Fibroblast of peridontal ligament (primary cell): ENCODE measurements at regions not wholly inside any gene's neighbourhood (a gene's known extent, or its start where the extent isn't known, plus 50 kb on each side); places are given as distances from the start of the nearest gene placed in this dataset.
"Not testable (repeated sequence)": the region's sequence is repeated elsewhere in the genome, so short reads cannot be mapped to it uniquely, and the experiment has no call there.

Source experiments
- DNase-seq: peaks from one replicate; pipeline ENCODE4 v3.0.0-alpha.2; 2010; ENCODE audit errors: extremely low read depth

DNA sequence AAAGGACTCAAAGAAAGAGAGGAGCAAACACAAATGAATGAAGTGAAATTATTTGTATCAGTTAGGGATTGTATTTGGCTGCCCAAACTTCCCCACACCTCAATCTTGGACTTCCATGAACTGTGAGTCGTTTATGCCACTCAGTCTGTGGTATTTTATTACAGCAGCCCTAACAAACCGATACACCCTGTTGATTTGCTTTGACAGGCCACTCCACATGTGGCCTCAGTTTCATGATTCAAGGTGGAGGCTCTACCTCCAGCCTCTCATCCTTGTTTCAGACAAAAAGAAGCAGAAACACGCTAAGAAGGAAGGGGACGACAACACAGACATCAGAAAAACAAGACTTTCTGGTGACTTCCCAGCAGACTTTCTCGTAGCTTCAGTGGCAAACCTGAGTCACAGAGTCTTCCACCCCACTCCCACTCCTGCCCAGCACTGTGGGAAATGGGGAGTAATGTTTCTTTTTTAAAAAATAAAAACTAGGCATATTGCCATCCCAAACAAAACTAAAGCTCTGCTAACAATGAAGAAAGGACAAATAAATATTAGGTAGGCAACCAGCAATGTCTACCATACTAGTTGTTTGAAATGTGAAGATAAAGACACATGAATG lies 52.2 kb upstream of the ABCA1 start:
- DNase-seq, result no peak

DNA sequence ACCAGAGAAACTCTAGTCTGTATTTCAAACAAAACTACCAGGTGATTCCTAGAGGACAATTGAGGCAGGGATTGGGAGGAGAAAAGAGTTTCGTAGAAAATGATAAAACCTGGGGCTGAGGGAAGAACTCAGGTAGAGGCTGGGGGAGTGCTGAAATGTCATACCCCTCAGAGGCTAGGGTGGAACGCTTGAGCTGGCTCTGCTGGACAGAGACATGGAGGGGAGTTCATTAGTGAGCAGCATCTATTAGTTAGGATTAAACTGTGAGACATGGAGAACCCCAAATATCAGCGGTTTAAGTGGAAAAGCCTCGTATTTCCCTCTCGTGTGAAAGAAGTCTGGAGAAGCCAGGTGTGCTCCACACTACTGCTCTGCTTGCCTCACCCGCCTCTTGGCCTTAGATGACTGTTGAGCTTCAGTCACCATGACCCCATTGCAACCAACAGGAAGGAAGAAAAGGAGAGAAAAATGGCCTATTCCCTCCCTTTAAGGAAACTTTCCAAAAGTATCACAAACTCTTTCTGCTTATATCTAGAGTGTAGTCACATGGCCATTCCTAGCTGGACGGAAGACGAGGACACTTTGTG lies 53.7 kb upstream of the ABCA1 start:
- DNase-seq, result no peak

DNA sequence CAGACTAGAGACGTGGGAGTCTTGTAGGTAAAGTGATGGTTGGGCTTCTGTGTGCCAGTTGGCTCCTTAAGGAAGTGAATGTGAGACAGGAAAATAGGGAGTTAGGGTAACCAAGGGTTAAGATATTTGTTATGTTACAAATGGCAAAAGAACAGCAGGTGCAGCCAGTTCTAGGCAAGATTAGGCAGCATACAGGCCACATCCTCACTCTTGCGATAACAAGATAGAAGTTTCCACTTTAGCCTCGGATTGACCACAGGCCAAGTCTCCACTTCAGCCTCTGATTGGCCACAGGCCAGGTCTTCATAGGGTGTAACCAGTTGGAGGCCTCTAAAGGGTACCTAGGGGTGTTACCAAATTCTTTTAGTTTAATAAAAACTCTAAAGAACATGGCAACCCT lies 54.6 kb upstream of the ABCA1 start:
- DNase-seq, result no peak

DNA sequence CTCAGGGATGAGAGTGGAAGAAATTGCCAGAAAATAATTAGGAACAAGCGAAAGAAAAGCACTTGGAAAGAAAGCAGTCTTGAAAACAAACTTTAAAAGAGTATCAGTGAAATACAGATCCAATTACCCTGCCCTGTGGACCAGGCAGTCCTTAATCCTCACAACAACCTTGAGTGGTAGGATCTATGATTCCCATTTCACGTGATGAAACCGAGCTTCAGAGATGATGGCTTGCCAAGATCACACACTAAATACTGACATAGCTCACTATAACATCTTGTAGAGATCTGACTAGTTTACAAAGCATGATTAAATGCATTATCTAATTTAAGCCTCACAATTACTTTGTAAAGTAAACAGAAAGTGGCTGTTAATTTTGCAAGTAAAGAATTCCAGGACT lies 55.5 kb upstream of the ABCA1 start:
- DNase-seq, result no peak

DNA sequence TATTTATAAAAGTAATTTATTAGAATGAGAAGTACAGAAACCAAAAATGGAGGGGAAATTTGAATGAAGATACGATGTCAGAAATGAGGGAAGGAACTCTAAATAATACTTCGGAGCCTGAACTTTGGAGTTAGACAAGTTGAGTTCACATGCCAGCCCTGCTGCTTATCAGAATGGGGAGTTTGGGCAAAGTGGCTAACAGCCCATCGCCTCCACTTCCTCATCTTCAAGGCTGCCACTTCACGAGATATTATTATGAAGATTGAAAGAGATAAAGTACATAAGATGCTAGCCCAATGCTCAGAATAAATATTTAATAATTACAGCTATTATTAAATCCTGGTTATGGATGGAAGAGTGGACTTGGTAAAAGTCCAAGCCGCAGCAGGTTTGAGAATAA lies 56.2 kb upstream of the ABCA1 start:
- DNase-seq, result no peak

DNA sequence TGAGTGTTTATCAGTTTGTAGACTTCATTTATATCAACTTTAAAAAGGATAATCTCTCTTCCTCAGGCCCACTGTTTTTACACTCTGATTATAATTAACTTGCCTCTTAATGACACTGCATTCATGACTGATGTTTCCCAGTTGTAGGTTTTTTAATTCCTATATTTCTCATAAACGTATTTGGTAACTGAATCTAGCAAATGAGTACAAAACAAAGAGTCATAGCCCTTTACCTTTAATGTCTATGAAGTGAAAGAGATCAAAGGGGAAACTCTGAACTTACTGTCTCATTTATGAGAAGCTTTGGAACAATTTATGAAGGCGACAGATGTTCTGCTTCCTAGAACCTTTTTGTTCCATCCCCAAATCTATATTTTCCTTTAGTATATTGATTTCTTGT lies 56.6 kb upstream of the ABCA1 start:
- no peak for DNase-seq

DNA sequence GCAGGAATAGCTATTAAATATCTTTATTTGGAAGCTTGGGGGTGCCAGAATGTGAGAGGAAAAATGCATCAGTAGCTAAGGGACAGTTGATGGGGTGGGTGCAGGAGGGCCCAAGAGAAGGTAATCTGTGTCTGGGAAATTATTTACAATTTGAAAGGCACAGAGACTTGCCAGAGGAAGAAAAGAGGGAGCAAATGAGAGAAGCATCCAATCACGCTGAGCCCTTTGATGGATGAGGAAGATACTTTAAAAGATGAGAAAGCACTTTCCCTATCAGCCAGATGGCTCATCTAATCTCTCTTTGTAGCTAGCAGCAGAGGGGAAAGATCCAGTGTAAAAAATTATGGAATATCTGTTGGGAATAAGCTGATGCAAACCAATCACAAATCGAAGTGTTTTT lies 57.0 kb upstream of the ABCA1 start:
- DNase-seq, result no peak

DNA sequence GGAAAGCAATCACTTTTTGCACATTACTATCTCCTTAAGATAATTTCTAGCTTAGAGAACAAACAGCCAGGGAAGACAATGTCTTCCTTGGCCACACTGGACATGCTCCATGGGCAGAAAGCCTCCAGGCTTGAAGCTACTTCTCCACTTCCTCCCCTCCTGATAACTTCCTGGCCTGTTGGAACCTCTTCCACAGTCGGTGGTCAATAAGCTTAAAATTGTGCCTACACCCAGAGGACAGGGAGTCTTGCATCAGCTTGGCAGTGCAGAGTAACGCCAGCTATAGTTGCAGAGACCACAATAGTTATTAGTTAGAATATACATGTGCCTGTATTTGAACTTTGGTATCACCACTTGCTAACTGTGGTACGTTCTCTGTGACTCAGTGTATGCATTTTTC lies 58.1 kb upstream of the ABCA1 start:
- no peak for DNase-seq

DNA sequence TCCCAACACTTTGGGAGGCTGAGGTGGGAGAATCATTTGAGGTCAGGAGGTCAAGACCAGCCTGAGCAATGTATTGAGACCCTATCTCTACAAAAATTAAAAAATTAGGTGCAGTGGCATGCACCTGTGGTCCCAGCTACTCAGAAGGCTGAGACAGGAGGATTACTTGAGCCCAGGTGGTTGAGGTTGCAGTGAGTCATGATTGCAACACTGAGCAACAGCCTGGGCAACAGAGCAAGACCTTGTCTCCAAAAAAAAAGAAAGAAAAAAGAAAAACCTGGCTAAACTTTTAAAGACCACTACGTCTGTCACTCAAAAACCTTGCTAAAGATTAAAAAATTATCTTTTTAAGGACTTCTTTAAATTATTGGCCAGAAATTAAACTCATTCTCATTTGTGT lies 59.8 kb upstream of the ABCA1 start:
- DNase-seq, result no peak

DNA sequence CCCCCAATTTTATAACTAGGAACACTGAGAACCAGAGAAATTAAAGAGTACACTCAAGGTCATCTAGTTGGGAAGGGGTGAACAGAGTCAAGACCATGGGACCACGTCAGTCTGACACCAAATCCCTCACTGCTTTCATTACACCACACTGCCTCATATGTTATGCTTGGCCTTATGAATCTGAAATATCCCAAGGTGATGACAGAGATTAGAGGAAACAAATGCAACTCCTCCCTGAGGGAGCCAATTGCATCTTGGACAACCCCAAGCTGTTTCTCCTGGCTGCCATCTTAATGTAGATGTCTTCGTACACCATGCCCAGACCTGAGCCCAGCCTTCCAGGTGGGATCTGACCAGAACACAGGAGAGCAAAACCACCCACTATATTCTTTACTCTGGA lies 60.6 kb upstream of the ABCA1 start:
- no peak for DNase-seq

DNA sequence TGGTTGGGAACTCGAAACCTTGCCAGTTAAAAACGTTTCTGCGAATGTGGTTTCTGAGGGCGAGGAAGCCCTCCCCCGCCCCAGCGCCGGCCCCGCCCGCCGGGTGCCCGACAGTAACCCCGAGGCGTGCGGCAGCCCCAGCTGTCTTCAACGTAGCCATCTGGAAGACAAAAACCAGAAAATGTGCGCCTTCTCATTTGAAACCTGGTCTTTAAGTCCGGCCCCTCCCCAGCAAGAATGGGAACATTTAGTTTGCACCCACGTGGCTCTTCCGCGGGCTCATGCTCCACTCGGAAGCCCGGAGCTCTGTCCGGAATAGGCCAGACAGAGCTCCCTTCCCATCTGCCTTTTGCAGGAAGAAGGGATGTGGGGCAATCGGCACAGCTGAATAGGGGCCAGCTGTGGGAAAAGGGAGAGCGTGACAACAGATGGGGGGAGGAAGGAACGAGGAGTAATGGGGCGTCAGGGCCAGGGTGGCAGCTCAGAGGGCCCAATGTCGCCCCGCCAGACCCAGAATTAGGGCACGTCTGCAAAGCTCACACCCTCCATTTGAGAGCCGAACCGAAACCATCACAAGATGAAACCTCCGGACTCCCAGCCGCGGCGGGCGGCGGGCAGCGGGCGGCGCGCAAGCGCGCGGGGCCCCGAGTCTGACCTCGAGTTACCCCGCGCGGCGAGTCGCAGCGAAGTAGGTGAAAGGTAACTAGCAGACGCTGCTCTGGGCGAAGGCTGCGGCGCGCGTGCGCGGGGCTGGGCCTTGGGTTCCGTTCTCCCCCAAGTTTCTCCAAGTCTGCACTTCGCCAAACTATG lies 63.4 kb upstream of the ABCA1 start:
- DNase-seq, result peak; percentile 77

DNA sequence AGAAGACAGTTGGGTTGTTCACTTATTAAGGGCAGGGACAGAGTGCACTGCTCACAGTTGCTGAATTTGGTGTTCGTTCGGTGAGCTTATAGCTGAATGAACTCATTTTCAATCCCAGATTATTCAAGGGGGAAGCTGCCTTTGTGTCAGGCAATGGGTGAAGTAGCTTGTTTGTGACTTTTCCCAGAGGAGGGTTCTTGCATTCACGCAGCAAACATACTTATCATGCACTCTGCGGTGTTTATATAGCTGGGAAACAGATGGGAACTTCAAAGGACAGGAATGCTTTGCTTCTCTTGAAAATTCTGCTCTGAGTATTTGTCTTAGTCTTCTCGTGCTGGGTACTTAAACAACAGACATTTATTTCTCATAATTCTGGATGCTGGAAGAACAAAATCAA lies 64.7 kb upstream of the ABCA1 start:
- DNase-seq, result peak; percentile 53

DNA sequence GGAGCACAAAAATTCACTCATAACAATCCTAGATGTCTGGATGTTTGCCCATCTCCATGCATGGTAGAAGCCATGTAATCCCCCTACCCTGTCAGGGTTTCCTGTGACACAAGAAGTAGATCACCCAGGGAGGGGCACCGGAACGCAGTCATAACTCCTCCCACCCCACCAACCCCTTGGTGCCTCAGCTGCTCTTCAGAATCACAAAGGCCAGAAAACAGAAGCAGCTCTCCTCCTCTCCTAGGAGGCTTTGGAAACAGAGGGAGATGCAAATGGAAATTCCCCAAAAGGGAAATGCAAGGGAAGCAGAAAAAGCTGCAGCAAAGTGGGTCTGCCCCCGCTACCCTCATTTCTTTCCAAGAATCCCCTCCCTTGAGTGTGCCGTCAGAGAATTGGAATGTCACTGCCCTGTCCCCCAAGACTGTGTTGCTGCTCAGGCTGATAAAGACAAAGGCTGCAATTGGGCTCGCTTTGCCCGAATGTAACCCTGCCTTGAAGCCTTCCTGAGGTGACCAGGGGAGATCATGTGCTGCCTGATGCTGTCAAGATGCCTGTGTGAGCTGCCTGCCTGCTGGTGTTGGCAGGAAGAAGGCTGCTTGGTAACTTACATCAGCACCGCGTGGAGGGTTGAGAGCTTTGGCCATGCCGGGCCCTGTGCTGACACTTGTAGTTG lies 65.5 kb upstream of the ABCA1 start:
- peak; percentile 73 for DNase-seq

DNA sequence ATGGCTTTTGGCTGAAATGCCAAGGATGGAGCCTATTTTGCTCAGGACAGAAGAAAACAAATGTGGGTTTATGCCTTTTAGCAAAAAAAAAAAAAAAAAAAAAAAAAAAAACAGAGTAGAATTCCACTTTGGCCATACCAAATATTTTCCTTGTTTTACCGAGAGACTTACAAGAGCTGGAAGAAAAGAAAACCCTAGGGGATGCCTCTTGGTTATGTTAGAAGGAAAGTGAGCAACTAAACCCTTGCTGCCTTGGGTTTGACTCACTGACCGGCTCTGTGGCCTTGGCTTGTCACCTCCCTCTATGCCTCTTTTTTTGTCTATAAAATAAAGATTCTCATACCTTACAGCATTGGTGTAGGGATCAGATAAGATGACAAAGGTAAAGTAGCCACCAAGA lies 69.6 kb upstream of the ABCA1 start:
- DNase-seq, result peak; percentile 80

DNA sequence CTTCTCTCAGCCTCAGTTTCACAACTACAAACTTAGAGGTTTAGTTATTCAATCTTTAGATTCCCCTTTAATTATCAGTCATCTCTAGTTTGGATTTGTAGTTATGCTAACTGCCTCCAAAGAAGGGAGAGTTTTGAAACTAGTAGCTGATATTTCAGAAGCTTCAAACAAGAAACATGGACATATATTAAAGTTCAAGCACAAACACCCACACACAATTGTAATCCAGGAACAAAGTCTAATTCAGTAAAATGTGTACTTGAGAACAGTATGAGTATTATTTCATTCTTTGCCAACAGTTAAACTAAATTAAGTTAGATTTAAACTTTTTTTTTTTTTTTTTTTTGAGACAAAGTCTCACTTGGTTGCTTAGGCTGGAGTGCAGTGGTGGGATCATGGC lies 71.2 kb upstream of the ABCA1 start:
- no peak for DNase-seq

DNA sequence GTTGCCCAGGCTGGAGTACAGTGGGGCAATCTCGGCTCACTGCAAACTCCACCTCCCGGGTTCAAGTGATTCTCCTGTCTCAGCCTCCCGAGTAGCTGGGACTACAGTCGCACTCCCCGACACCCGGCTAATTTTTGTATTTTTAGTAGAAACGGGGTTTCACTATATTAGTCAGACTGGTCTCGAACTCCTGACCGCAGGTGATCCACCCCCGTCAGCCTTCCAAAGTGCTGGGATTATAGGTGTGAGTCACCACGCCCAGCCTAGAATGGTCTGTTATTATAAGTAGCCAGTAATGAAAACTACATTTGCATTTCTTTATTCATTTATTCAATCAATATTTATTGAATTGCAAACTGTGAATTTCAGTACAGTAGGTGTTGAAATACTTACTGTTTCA lies 72.6 kb upstream of the ABCA1 start:
- not testable (repeated sequence) for DNase-seq

DNA sequence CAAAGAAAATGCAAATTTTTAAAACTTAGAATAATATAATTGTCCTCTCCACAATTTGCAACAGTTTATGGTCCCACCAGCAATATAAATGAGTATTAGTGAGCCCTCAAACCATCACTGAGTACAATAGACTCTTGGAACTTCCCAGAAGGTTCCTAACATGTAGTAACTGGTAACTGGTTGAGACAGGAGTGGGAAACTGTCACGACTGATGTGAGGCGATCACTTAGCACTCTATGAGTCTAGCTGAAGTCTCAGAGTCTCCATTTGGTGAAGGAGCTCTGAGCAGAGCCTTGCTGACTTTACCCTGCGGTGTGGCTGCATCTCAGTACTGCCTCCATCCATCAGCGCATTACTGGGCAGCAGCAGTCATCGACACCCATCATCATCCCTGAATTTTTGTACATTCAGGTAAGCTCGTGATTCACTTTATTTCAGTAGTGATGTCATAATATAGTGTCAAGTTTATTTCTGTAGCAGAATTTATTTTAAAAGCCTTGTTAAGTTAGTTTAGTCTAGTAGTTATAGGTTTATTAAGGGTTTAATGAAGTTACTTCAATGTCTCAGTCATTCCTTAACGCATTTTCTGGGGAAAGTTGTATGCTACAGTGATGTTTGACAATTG lies 76.6 kb upstream of the ABCA1 start:
- no peak for DNase-seq

DNA sequence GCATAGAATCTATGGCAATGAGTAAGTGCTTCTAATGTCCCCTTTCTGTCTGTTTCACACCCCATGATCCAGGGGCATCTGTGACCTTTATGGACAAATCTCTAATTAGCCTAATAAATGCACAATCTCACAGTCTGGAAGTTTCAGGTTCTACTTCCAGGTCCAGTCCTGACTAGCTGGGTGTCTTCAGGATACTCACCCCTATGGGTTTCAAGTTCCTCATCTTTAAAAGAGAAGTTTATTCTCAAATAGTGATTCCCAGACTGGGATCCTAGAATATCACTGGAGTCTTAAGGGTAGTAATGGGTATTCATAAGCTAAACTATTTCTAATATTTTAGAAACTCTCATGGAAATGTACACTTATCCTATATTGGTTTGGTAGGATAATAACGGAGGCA lies 77.2 kb upstream of the ABCA1 start:
- no peak for DNase-seq

DNA sequence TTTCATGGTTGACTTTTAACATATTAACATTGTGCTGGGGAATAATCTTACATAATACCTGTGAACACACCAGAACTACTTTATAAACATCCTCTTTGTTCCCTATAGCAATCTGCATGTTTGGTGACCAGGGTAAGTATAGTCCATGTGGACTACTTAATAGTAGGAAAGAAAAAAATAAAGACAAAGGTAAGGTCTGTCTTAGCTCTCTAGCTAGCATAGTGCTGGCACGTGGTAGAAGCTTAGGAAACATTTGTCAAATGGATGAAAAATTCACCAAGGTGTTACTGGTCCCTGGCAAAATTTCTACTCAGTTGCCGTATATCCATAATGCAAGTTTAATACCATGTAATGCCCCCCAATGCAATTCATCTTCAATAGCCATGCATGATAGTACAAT lies 78.6 kb upstream of the ABCA1 start:
- DNase-seq, result no peak

DNA sequence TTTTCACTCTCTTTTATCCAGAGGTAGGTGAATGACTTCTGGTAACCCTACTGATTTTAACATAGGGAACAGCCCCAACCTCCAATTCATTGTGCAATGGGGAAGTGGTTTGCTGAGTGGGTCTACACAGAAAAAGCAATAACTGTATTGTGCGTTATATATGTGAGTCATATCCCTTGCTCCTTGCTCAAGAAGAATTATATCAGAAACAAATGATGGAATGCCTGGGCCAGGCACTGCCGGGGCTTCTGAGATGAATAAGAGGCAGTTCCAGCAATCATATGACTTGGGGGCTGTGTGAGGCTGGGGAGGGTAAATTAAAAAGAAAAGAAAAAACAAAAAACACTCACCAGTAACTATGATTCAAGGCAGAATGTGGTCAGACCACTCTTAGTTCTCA lies 79.2 kb upstream of the ABCA1 start:
- DNase-seq, result peak; percentile 93

DNA sequence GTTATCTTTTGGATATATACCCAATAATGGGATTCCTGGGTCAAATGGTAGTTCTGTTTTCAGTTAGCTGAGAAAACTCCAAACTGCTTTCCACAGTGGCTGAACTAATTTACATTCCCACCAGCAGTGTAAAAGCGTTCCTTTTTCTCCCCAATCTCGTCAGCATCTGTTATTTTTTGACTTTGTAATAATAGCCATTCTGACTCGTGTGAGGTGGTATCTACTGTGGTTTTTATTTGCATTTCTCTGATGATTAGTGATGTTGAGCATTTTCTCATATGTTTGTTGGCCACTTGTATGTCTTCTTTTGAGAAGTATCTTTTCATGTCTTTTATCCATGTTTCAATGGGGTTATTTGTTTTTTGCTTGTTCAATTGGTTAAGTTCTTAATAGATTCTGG lies 82.1 kb upstream of the ABCA1 start:
- DNase-seq, result peak; percentile 13

DNA sequence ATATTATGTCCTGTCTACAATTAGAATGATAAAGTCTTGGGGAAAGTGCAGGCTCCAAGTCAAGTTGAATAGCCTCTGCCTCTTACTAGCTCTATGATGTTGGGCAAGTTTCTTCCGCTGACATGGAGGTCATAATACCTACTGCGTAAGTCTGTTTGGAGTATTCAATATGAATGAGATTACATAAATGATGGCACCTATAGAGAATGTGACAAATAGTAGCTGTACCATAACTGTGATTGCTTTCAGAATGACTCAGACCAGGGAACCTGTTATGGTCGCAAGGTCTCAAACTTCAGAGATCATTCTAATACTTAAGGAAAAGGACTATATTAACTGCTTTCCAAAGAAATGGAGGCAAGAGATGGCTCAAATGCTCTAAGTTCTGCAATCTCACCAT lies 94.0 kb upstream of the ABCA1 start:
- DNase-seq, result no peak
